ENCODE measurements at regions not wholly inside any gene's neighbourhood (a gene's known extent, or its start where the extent isn't known, plus 50 kb on each side); places are given as distances from the start of the nearest gene placed in this dataset.

- no peaks in the 10 kb centered on the region for H3K9me3 ChIP-seq
- H3K27ac ChIP-seq, result no peak overlapping the region
- no peak for TF ChIP-seq CTCF (IDR thresholded peaks at IDR 0.05)
- no peaks in the 10 kb centered on the region for H3K27me3 ChIP-seq
- no peaks in the 10 kb centered on the region for H3K36me3 ChIP-seq
- DNase-seq (no peak), ATAC-seq (no peak)
- intact Hi-C loops (cut with DNase I), result no loop called here
- H3K4me1 ChIP-seq, result no peaks in the 10 kb centered on the region
- H3K4me3 ChIP-seq, result no peak overlapping the region
These were observed 1050.7 kb upstream of the NRXN1 start for GRCh38 chr2:52082646-52083045.

- no peak for ATAC-seq
- Histone ChIP-seq H3K27ac (no peak overlapping the region), H3K9me3 (peaks cover 0 to 2% of the 10 kb centered on the region in 2 donors), H3K4me1 (no peaks in the 10 kb centered on the region), H3K27me3 (no peaks in the 10 kb centered on the region), H3K36me3 (no peaks in the 10 kb centered on the region), H3K4me3 (no peak overlapping the region)
- intact Hi-C loops (cut with DNase I), result no loop called here
- DNase-seq, result no peak
- TF ChIP-seq CTCF (IDR thresholded peaks at IDR 0.05), result no peak
These were observed 1047.7 kb upstream of the NRXN1 start for GRCh38 chr2:52079602-52080001.

GRCh38 chr2:52077159-52077558 is 1045.2 kb upstream of the NRXN1 start:
- peaks cover 0 to 2% of the 10 kb centered on the region in 2 donors for H3K9me3 ChIP-seq
- H3K4me3 ChIP-seq, result no peak overlapping the region
- TF ChIP-seq CTCF (IDR thresholded peaks at IDR 0.05), result no peak
- intact Hi-C loops (cut with DNase I), result no loop called here
- DNase-seq, result no peak
- no peaks in the 10 kb centered on the region for H3K4me1 ChIP-seq
- H3K27ac ChIP-seq, result no peak overlapping the region
- H3K36me3 ChIP-seq, result no peaks in the 10 kb centered on the region
- no peak for ATAC-seq
- no peaks in the 10 kb centered on the region for H3K27me3 ChIP-seq

- intact Hi-C loops (cut with DNase I), result no loop called here
- no peak for DNase-seq
- no peak for ATAC-seq
These were observed 1042.3 kb upstream of the NRXN1 start for GRCh38 chr2:52074130-52074719.

GRCh38 chr2:52072949-52073348 is 1041.0 kb upstream of the NRXN1 start:
- no peaks in the 10 kb centered on the region for H3K27me3 ChIP-seq
- H3K27ac ChIP-seq, result no peak overlapping the region
- intact Hi-C loops (cut with DNase I), result no loop called here
- H3K4me1 ChIP-seq, result no peaks in the 10 kb centered on the region
- DNase-seq (no peak), ATAC-seq (no peak)
- no peak overlapping the region for H3K4me3 ChIP-seq
- peaks cover 0 to 2% of the 10 kb centered on the region in 2 donors for H3K9me3 ChIP-seq
- TF ChIP-seq CTCF (IDR thresholded peaks at IDR 0.05), result no peak
- H3K36me3 ChIP-seq, result no peaks in the 10 kb centered on the region

More at GRCh38 chr2:52074130-52074719, 1042.3 kb upstream of the NRXN1 start:
- Histone ChIP-seq H3K27me3 (no peaks in the 10 kb centered on the region), H3K27ac (no peak overlapping the region), H3K36me3 (no peaks in the 10 kb centered on the region), H3K9me3 (peaks cover 0 to 2% of the 10 kb centered on the region in 2 donors), H3K4me3 (no peak overlapping the region), H3K4me1 (no peaks in the 10 kb centered on the region)
- no peak for TF ChIP-seq CTCF (IDR thresholded peaks at IDR 0.05)
